Mucosa of rectum (tissue), 2 donors: ENCODE measurements at regions not wholly inside any gene's neighbourhood (a gene's known extent, or its start where the extent isn't known, plus 50 kb on each side); places are given as distances from the start of the nearest gene placed in this dataset.

Source experiments
- H3K27ac ChIP-seq, 2 donors: one replicate each; pipeline ENCODE4 v1.7.0; 2013; ENCODE audit warnings: inconsistent platforms in 2 of 2, low read depth in 2 of 2, low read length in 2 of 2
- H3K27me3 ChIP-seq, 2 donors: one replicate each; pipeline ENCODE4 v1.7.0; 2013; ENCODE audit warnings: low read length in 2 of 2; ENCODE audit not compliant: control insufficient read depth in 2 of 2, insufficient read depth in 2 of 2
- H3K36me3 ChIP-seq, 2 donors: one replicate each; pipeline ENCODE4 v1.7.0; 2013; ENCODE audit warnings: low read length in 2 of 2; ENCODE audit not compliant: control insufficient read depth in 2 of 2, insufficient read depth in 2 of 2
- H3K4me1 ChIP-seq, 2 donors: one replicate each; pipeline ENCODE4 v1.7.0; 2013; ENCODE audit warnings: low read length in 2 of 2, mild to moderate bottlenecking in 1 of 2; ENCODE audit not compliant: control insufficient read depth in 2 of 2, insufficient read depth in 2 of 2
- H3K4me3 ChIP-seq, 2 donors: one replicate each; pipeline ENCODE4 v1.7.0; 2013; ENCODE audit warnings: low read length in 2 of 2
- H3K9ac ChIP-seq, 2 donors: one replicate each; pipeline ENCODE4 v1.7.0; 2013; ENCODE audit warnings: low read length in 2 of 2, low read depth in 1 of 2, mild to moderate bottlenecking in 1 of 2
- H3K9me3 ChIP-seq, 2 donors: one replicate each; pipeline ENCODE4 v1.7.0; 2013; ENCODE audit warnings: low read length in 2 of 2; ENCODE audit not compliant: control insufficient read depth in 2 of 2
- donor health status: healthy.
- donor health status: Normal muscosa, but diverticular disease.

- Histone ChIP-seq H3K36me3 (no peaks in the 10 kb centered on the region), H3K27ac (no peak overlapping the region), H3K9me3 (peaks cover 0 to 2% of the 10 kb centered on the region in 2 donors), H3K4me3 (no peak overlapping the region), H3K9ac (no peak overlapping the region), H3K4me1 (no peaks in the 10 kb centered on the region), H3K27me3 (no peaks in the 10 kb centered on the region)
Measured at GRCh38 chr11:29641201-29641600, 375.6 kb downstream of the KCNA4 start.

DNA sequence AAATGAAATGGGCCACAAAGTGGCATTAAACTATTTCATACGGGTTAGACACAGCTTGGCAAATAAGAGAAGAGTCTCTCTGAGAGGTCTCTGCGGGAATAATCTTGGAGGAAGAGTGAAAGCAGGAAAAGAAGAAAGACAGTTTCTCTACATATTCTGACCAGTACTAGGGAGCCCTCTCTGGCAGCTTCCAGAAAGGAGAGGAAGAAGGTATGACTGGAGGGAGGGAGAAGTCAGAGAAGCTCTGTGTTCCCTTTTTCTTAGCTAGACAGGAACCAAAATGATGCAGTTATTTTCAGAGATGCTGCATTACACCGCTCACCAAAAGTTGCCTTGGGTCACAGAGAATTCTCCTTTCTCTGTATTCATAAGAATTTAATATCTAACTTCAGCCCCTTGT is 382.1 kb downstream of the KCNA4 start:
- Histone ChIP-seq H3K9me3 (peaks cover 0 to 2% of the 10 kb centered on the region in 2 donors), H3K27ac (no peak overlapping the region), H3K9ac (no peak overlapping the region), H3K36me3 (no peaks in the 10 kb centered on the region), H3K4me3 (no peak overlapping the region), H3K27me3 (no peaks in the 10 kb centered on the region), H3K4me1 (no peaks in the 10 kb centered on the region)

GRCh38 chr11:29634244-29634643 is 382.6 kb downstream of the KCNA4 start:
- Histone ChIP-seq H3K9ac (no peak overlapping the region), H3K4me1 (no peaks in the 10 kb centered on the region), H3K4me3 (no peak overlapping the region), H3K27me3 (no peaks in the 10 kb centered on the region), H3K36me3 (no peaks in the 10 kb centered on the region), H3K27ac (no peak overlapping the region), H3K9me3 (peaks cover 0 to 2% of the 10 kb centered on the region in 2 donors)

GRCh38 chr11:29629286-29629685 is 387.5 kb downstream of the KCNA4 start:
- no peak overlapping the region for H3K4me3 ChIP-seq
- no peaks in the 10 kb centered on the region for H3K4me1 ChIP-seq
- no peak overlapping the region for H3K27ac ChIP-seq
- no peaks in the 10 kb centered on the region for H3K27me3 ChIP-seq
- H3K9me3 ChIP-seq = no peaks in the 10 kb centered on the region
- H3K36me3 ChIP-seq = no peaks in the 10 kb centered on the region
- H3K9ac ChIP-seq = no peak overlapping the region

DNA sequence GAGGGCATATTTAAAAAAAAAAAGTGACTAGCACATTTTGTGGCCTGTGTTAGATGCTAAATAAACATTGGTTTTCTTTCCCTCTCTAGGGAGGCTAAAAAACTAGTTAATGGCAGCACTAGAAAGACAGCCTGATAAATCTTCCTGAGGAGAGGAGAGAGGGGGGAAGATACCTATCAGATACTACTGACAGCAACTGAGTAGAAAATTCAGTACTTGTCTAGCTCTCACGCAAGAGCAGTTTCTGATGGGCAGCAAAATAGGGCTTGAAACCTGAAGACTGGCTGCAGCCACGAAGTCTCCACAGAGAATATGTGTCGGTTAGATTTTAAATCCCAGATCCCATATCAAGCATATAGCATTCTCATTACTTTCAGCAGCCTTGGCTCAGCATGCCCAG is 388.2 kb downstream of the KCNA4 start:
- H3K27me3 ChIP-seq = no peaks in the 10 kb centered on the region
- no peak overlapping the region for H3K9ac ChIP-seq
- H3K4me1 ChIP-seq = no peaks in the 10 kb centered on the region
- no peaks in the 10 kb centered on the region for H3K36me3 ChIP-seq
- H3K4me3 ChIP-seq = no peak overlapping the region
- no peak overlapping the region for H3K27ac ChIP-seq
- H3K9me3 ChIP-seq = no peaks in the 10 kb centered on the region

DNA sequence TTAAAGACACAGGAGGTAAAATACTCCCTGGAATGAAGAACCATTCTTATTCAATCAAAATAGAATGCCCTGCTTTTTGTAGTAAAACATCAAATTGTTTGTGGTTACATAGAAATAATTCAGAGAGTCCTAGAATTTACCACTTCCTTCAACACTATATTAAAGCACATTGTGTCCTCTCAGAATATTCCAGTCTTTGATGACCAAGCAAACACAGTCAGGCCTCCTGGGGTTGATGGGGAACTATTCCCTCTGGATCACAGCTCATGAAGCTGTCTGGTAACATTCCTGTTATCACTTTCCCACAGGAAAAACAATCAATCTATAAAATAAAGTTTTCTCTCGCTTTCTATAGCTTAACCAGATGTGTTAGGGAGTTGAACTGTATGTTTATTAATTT is 389.3 kb downstream of the KCNA4 start:
- H3K27ac ChIP-seq = no peak overlapping the region
- no peaks in the 10 kb centered on the region for H3K27me3 ChIP-seq
- H3K9ac ChIP-seq = no peak overlapping the region
- H3K36me3 ChIP-seq = no peaks in the 10 kb centered on the region
- no peaks in the 10 kb centered on the region for H3K9me3 ChIP-seq
- no peak overlapping the region for H3K4me3 ChIP-seq
- H3K4me1 ChIP-seq = no peaks in the 10 kb centered on the region

- Histone ChIP-seq H3K36me3 (no peaks in the 10 kb centered on the region), H3K27ac (no peak overlapping the region), H3K9ac (no peak overlapping the region), H3K4me3 (no peak overlapping the region), H3K9me3 (no peaks in the 10 kb centered on the region), H3K4me1 (no peaks in the 10 kb centered on the region), H3K27me3 (no peaks in the 10 kb centered on the region)
Measured at GRCh38 chr11:29623144-29623722, 393.6 kb downstream of the KCNA4 start.

GRCh38 chr11:29616611-29617010 is 400.2 kb downstream of the KCNA4 start:
- Histone ChIP-seq H3K4me3 (no peak overlapping the region), H3K27me3 (no peaks in the 10 kb centered on the region), H3K9ac (no peak overlapping the region), H3K4me1 (no peaks in the 10 kb centered on the region), H3K36me3 (no peaks in the 10 kb centered on the region), H3K9me3 (no peaks in the 10 kb centered on the region), H3K27ac (no peak overlapping the region)

DNA sequence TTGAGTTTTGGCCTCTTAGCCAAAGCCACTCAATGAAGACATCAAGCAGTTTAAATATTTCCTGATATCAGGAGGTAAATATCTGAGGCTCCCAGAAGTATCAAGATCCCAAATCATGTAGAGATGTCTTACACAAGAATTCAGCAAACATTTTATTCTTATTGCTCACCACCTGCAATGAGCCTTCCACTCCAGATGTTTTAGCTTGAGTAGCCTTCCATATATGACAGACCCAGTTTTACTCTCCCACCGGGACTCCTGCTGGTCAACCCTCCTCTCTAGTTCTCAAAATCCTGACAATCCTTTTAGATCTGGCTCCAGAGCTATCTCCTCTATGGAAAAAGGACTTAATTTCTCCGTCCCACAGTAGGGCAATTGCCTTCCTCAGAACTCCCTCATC is 404.4 kb downstream of the KCNA4 start:
- Histone ChIP-seq H3K27me3 (no peaks in the 10 kb centered on the region), H3K9me3 (no peaks in the 10 kb centered on the region), H3K4me1 (no peaks in the 10 kb centered on the region), H3K27ac (no peak overlapping the region), H3K9ac (no peak overlapping the region), H3K4me3 (no peak overlapping the region), H3K36me3 (no peaks in the 10 kb centered on the region)

DNA sequence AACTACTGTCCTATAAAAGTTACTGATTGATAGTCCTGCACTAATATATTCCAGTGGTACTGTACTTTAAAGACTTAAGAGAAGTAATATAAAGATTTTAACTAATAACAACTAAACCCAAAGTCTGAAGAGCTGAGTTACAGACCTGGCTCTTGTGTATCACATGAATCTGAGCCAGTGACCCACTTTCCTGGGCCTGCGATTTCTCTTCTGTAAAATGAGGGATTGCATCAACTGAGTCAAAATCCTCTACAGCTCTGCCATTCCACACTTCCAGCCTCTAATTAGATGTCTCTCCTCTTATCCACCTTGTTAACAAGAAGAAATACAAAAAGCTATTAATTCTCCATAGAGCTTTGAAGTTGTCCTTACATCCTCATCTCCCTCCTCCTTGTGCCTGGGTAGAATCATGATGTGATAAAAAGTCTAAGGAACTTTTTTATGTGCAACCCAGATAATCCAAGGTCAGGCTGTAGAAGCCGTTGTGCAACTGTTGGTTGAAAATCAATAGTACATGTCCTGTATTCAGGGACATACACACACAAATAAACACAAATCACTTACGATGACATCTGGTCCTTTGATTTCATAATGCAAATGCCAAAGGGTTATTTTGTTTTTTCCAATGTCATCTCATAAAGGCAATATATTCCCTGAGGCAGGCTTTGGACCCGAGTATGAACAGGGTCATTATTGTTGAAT is 410.3 kb downstream of the KCNA4 start:
- Histone ChIP-seq H3K4me3 (no peak overlapping the region), H3K36me3 (no peaks in the 10 kb centered on the region), H3K27me3 (no peaks in the 10 kb centered on the region), H3K9me3 (no peaks in the 10 kb centered on the region), H3K9ac (no peak overlapping the region), H3K4me1 (no peaks in the 10 kb centered on the region), H3K27ac (no peak overlapping the region)
